Epidermal melanocyte (primary cell): ENCODE measurements at regions not wholly inside any gene's neighbourhood (a gene's known extent, or its start where the extent isn't known, plus 50 kb on each side); places are given as distances from the start of the nearest gene placed in this dataset.
"Not testable (repeated sequence)": the region's sequence is repeated elsewhere in the genome, so short reads cannot be mapped to it uniquely, and the experiment has no call there.

ENCODE experiments used
- DNase-seq: peaks from one replicate; pipeline ENCODE4 v3.0.0; 2011; ENCODE audit warnings: low spot score; ENCODE audit not compliant: insufficient read length

DNA sequence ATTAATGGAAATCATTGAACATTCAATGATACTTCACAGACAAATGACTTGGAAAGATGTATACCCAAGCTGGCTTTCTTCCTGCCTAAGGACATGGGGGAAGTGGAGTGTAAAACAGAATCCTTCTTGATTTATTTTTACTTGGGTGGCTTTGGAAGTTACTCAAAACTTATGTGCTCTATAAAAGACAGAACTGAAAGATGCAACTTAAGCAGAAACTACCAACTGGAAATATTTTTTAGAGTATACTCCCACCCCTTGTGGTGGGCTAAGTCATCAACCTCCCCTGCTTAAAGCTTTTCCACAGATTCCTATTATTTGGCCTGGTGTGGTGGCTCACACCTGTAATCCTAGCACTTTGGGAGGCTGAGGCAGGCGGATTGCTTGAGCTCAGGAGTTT, 126.0 kb upstream of the ATP2B1 start:
- DNase-seq = no peak

DNA sequence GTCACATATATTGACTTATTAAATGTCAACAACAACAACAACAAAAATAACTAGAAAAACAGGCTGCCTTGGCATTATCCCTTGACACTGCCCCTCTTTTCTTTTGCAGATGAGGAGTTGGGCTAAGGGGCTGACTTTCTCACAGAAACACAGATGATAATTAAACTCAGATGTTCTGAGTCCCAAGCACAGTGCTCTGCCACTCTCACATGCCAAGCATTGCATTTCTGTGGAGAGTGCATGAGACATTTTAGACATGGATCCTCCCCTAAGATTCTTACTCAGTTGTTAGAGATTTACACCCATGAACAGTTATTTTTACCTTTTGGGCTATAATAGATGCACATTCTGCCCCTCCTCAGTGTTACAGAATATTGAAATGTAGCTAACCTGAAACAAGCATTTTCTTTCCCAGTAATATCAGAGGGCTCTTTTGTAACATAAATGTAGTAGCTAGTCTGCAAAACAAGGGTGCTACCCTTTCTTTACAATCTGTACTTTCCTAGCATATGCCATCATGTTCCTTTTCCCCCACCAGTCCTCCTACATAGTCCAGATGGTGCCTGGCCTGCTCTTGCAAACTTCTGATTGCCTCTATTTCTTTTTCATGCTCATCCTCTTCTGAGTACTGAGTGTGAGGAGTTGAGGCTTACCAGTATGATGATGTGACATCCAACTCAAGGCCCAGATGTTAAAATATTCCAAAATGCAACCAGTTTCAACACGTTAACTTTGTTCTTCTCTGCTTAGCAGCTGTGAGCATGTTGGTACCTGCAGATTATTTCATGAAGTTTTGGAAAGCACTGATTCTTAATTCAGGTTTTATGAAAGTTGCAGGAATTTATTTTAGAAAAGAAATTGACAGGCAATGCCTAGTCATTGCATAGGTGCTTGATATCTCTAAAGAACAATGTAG, 125.0 kb upstream of the ATP2B1 start:
- no peak for DNase-seq

DNA sequence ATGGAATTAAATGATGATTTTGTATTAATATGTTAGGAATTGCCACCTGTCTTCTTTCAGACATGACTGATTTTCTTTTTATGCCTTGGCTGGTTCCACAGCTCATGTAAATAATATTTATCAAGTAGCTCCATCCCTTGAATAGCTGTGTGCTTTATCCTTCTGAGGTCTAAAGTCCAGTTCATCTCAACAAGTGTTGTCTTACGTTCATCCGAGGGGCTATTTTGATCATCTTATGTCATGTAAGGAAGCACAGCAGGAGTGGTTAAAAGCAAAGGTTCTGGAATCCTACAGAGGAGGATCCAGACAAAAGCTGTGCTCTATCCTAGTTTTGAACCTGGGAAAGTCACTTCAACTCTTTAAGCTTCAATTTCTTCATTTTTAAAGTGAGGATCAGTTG, 123.7 kb upstream of the ATP2B1 start:
- no peak for DNase-seq

DNA sequence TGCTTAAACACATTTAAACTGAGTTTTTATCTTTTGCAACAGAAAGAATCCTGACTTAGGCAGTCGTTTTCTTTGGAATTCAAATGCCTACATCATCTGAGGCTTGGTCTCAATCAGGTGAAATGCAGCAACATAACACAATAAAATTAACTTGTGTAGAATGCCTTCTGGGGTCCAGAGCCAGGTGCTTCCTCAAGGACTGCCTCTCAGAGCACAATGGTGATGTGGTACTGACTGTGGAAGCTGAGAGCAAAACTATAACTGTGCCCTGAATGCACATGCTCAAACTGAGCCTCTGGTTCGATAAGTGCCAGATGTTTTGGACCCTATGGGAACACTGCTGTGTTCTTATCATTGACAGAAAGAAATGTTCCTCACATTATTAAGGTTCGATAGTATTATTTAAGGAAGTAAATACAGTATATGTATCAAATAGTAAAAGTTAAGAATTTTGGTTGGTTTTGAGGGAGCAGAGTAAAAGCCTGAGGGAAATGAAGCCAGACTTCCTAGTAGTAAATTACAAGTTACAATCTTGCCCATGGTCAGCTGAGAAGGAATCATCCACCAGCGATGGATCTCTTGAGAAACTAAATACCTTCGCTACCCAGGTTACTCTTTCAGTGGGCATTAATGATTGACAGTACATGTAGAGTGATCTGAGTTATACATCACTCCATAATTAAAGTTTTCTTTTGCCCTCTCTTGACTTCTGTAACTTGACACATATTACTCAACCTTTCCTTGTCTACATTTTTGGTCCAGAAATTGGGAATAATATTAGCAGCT, 122.9 kb upstream of the ATP2B1 start:
- DNase-seq = no peak

DNA sequence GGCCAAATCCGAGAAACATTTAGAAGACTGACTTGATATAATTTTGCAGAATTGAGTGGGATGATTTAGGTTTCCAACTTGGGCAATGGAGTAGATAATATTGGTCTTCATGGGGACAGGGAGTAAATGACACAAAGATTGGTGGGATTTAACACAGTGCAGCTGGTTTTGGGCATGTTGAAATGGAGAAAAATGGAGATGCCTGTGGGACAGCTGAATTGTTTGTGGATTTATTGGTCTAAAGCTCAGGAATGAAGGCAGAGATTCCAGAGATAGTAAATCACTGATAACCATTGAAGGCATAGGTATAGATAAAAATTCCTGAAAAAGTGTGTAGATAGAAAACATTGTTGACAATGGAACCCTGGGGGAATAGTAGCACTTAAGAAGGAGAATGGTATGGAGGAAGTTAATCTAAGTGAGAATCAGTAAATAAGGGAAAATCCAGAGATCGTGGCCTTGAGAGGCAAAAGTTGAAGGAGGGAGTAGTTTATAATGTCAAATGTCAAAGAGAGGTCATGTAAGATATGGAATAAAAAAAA, 120.9 kb upstream of the ATP2B1 start:
- DNase-seq = no peak

DNA sequence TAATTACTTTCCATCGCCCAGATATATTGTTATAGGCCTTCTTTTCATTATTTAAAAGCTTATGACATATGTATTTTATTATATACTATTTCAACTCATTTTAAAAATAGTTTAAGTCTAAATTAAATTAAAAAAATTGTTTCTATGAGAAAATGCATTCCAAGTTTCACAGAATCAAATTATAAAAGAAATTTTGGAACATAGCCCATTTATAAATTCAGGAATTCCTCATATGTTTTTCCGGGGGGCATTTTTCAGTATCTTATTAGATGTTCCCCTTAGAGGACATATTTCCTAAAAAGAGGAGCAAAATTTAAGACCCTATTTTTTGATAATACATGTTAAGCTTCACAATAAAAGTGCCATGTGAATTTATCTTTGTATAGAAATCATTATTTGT, 119.9 kb upstream of the ATP2B1 start:
- DNase-seq = no peak

DNA sequence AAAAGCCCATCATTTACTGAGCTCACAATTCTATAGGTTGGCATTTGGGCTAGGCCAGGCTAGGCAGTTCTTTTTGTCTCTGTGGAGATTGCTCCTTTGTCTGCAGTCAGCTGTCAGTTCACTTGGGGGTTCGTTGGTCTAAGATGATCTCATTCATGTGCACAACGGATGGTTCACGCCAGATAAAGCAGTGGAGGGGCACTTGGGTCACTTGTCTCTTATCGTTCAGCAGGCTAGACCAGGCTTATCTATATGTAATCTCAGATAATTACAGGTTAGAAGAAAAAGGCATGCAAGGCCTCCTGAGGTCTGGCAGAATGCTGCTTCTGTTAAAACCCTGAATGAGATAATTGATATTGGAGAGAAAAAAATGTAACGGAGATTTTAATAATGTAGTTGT, 119.0 kb upstream of the ATP2B1 start:
- no peak for DNase-seq

DNA sequence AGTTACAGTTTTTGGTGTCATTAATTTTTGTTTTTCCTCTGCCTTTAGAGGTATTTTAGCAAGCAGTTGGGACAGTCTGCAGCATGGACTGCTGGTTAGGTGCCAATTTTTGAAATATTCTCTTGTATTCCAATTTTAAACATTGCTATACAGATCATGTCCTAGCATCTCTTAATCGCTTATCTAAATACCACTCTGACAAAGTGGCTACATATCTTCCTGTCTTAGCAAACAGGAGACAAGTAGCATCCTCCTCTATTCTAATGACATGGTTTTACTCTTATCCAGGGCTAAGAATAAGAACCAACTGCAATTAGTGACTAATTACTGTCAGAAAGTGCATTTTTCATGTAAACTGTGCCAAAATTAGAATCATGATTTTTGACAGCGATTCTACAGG, 117.8 kb upstream of the ATP2B1 start:
- no peak for DNase-seq

DNA sequence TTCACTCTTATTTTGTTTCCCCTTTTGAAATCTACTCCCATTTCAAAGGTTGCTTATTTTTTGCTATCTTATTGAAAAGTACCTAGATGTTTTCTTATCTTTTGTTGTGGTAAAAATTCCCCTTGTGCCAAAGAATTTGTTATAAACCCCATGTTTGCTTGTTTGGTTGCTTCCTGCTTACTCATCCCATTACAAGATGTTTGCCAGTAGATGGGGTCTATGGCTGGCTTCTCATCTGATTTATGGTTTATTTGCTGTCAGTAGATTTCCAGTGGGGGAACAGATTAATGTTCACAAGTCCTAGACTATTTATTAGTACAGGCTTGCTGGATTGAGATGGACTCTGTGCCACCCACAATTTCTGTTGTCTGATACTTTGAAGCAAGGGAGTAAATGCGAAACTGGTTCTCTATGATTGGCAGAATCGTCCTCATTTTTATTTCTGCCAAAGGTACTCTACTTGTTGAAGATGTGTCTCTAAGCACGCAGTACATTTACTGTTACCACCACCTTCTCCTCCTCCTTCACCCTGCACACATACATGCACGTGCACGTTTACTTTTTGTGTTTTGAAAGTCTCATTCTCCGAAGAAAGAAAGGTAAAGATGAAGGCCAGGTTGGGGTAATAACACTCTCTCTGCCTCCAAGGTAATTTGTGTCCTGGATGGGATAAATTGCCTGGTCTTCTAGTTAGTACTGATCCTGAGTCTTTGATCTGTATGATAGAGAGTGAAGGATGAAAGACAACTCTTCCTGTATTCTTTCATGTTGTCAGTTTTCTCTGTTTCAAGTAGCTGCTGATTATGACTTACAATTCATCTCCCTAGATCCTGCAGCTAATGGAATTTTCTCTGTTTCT, 117.2 kb upstream of the ATP2B1 start:
- DNase-seq = no peak

DNA sequence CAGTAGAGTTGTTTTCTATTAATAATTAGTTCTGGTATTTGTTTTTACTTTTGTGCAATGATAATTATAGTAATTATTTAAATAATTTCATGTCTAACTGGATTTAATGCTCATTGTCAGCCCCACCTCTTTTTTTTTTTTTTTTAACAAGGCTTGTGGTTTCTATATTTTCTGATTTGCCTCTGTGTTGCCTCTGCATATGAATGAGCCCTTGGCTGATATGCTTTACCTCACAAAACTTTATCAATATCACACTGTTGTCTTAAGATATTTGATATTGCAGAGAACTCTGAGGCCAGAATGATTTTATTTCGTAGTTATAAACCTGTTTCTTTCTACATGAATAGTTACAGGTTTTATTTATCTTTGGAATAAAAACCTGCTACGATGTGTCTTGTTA, 116.2 kb upstream of the ATP2B1 start:
- DNase-seq = no peak

DNA sequence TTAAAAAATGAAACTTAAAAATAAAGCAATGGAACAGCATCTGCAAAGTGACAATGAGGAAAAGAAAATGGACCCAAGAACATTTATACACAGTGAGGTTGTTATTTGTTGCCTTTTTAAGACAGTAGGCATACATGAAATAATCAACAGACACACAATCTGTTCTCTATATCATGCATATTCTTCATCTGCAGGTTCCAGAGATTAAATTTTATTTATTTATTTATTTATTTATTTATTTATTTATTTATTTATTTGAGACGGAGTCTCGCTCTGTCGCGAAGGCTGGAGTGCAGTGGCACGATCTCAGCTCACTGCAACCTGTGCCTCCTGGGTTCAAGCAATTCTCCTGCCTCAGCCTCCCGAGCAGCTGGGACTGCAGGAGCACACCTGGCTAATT, 114.4 kb upstream of the ATP2B1 start:
- DNase-seq = not testable (repeated sequence)

DNA sequence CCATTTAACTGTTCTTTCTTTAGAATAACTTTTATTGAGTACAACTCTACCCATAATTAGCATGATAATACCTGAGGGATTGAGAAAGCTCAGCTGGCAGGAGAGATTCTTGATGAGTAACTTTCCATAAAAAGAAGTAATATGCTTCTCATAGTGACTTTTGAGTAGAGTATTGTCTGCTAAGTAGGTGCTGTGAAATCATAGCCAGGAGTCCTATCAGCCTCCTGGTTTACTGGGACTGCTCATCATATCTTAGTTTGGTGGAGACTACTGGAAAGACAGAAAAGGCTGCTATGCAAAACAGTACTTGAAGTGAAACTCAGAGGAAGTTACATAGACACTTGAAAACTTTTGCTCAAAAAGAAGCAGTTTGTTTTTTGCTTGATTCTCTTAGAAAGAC, 113.3 kb upstream of the ATP2B1 start:
- no peak for DNase-seq

DNA sequence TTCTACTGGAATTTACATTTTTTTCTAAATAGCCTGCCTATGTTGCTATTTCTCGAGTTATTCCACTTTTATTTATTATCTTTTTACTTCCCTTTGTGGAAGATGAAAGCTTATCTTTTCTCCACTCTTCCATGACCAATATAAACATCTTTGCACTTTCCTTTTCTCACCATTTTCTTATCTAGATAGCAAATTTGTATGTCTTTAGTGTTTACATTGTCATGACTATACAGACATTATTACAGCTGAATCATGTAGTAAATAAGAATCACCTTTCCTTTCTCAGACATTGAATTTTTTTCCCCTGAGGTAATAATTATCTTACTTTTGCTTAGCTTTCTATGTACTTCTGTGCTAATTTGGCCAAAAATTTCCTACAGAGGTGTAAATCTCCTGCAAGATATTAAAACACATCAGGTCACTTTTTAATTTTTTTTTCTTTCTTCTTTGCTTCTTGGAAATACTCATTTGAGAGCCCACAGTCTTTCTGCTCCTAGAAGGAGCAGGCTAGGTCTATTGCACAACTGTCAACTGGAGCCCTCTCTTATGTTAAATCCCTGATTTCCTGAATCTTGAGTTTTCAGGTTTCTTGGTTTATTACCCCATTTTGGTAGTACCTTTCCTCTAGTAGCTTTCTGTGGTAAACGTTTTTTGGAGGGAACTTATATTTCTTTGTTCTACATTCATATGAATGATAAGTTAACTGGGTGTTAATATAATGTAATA, 109.0 kb upstream of the ATP2B1 start:
- no peak for DNase-seq

DNA sequence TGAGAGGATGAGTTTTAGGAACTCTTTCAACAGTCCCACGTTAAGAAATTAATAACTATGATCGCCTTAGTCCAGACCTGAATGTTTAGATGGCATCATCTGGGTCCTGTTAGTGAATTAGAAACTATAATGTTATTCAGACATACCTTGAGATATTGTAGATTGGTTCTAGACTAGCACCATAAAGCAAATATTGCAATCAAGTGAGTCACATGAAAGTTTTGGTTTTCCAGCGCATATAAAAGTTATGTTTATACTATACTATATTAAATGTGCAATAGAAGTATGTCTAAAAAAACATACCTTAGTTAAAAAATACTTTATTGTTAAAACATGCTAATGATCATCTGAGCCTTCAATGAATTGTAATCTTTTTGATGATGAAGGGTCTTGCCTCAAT, 106.6 kb upstream of the ATP2B1 start:
- no peak for DNase-seq

DNA sequence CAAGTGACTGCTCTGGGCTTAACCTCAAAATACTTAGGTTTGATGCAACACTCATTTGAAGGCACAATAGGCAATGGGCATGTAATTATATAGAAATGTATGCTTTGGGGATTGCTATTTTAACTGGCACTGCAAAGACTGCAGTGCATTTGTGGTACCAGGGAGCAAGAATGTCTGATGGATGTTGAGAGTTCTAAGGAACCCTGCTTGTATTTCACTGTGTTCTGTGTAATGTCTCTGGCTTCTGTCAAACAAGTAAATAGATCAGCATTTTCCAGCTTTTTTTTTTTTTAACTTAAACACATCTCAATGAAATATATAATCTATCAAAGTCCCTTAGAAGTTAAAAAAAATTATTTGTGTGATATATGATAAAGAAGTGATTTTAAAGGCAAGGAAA, 94.8 kb upstream of the ATP2B1 start:
- no peak for DNase-seq

DNA sequence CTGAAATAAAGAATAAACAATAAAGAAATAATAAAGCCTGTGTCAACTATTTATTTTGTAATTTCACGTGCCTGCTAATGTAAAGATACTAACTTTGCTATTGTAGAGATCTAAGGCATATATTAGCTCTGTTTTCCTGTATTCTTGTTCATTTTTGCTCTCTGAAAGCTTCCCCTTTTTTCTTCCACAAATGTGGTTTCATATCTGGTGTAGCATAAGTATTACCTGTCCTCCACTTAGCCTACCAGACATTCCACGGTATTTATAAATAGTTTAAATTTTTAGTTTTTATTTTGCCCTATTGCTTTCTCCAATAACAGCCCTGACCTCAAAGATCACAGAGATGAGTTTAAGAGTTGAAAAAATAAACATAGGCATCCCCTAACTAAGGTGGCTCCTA, 92.6 kb upstream of the ATP2B1 start:
- no peak for DNase-seq

DNA sequence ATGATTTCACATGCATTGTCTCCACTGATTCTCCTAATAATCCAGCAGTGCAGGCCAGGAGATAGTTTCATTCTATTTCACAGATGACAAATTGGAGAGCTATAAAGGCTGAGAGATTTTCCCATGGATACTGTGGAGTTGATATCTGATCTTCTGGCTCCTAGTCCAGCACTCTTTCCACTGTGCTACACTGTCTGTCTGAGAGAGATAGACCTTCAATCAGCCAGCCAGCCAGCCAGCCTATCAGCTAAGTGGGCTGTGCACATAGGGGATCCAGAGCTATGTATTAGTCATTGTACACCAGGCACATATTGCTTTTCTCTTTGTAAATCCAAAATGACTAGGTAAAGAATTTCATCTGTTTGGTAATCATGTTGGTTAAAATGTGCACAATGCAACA, 91.8 kb upstream of the ATP2B1 start:
- no peak for DNase-seq

DNA sequence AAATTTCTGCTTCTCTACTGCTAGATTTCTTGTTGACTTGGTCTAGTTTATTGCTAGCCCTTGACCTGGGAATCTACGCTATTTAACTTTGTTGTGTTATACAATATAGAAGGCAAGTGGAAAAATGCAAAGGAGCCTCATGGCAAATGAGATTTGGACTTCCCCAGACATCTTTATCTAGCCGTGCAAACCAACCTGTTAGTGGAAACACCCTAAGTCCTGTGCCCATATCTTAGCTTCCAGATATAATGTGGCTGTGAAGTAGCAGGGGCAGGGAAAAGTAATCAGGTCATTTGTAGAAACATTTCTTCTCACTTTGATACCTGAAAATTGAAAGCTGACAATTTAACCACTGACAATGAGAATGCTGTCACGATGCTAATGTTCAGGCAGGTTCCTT, 90.7 kb upstream of the ATP2B1 start:
- DNase-seq = no peak

DNA sequence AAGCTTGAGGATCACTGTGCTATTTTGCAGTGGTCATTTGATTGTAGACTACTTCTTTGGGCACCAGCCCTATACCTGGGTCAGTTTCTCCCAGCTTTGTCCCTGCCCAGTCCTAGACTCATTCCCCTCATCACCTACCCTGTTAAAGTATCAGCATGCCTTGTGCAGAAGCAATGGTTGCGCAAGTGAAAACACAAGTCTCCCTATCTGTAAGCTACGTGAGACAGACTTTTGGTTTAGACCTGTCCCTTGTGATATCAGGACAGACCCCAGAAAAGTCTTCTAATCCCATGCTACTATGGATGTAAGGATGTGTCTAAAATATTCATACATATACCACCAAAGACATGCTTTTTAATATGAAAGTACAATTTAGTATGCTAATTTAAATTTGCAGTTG, 88.8 kb upstream of the ATP2B1 start:
- no peak for DNase-seq

DNA sequence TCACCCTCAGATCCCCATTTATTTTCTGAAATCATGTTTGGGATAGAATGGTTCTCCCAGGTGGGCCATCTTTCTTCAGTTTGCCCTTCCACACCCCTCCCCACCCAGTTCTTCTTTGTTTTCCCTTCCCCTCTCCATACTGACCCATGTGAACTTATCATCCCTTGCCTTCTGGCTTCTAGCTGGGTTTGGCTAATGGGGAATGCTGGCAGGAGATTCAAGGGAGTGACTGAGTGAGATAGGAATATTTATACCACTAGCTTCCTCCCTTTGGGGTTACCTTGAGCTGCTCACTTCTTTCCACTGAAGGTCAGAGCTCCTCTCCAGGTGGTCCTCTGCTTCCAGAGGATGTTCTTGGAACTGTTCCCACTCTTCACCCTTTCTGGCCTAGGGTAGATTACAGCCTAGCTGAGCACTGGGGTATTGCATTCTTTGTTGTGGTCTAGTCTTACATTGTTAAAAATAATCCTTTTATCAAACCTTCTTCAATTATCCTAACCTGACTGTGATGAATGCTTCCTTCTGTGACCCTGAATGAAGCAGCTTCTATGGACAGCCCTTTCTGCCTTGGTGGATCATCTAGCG, 88.3 kb upstream of the ATP2B1 start:
- DNase-seq = no peak

DNA sequence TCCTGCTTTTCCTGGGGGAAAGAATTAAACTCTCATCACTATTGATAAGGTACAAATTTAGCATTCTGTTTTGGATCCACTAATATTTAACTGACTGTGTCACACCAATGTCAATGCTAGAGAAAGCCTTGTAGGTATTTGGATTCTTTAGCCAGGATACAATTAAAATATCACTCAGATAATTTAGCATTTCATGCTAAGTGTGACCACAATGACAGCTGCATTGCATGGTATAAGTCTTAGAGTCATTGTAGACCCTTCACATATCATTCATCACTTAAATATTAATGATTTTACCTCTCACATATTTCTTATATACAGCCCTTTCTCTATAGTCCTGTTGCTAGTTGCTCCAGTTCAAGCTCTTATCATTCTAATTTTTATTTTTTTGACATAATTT, 85.3 kb upstream of the ATP2B1 start:
- DNase-seq = no peak
